GM18858 (cell line): ENCODE measurements at regions not wholly inside any gene's neighbourhood (a gene's known extent, or its start where the extent isn't known, plus 50 kb on each side); places are given as distances from the start of the nearest gene placed in this dataset.
"Not testable (repeated sequence)": the region's sequence is repeated elsewhere in the genome, so short reads cannot be mapped to it uniquely, and the experiment has no call there.

Experiments used
- ATAC-seq: cut with Tn5 transposase; IDR thresholded peaks from one replicate; pipeline ENCODE4 v1.9.1; 2021; ENCODE audit not compliant: unreplicated experiment

DNA sequence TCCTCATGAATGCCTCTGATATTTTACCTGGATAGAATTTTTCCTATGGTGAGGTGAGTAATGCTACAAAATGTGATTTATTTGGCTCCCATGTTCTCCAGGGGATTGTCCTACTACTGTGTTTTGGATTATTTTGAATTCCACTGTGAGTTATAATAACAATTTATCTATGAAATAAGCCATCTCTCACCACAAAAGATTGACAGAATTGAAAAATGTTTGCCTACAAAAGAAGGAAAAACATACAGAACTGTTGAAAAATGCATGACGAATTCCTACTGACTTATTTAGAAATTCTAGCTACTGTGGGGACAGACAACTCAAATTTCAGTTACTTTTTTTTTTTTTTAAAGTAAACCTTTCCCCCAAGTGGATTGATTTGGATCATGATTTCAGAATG is 463.7 kb upstream of the GRIN3A start:
- ATAC-seq = no peak

DNA sequence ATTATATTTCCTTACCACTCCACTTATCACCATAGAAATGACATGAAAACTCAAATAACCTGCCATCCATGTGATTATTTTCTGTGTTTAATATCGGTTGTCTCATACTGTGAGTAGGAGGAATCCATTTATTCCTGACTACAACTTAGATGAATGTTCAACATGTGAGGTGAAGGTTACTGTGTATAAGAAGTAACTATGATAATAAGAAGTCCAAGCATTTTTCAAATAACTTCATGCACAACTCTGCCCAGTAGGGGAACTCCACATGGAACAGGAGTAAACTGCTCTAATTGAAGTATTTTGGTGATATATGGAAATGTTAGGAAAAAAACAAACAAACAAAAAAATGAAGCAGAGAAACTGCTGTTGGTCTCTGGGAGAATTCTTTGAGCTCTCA is 447.5 kb upstream of the GRIN3A start:
- no peak for ATAC-seq

DNA sequence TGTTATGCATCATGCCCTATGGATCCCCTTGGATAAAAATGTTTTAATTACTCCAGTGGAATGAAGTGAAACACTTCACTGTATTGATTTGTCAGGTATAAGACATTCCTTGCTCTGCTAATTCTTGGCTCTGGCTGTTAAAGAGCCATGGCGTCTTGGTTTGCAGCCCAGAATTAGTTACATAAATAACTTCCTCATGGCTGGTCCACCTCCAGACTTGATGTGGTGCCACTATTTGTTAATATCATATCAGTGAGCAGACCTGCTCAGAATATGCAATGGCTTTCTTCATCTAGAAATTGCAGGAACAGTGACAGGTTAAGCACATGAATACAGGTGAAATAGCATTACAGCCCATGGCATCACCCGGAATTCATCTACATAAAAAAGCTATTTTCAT is 446.9 kb upstream of the GRIN3A start:
- no peak for ATAC-seq

DNA sequence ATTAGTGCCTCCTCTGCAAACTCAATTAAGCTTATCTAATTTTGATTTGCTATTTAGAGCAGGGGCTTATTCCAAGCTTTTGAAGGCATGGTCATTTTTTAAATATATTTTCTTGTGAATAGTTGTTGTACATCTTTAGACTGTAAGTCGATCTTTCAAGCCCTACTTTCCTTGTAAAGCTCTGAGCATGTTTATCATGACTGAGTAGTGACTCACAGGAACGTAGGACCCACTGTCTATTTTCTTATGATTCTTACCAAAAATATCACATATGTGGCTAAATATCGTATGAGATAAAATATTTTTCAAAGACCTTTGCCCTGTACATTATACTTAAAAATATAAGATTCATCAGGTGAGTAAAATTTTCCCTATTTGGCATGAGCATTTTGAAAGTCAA is 440.4 kb upstream of the GRIN3A start:
- ATAC-seq = no peak

DNA sequence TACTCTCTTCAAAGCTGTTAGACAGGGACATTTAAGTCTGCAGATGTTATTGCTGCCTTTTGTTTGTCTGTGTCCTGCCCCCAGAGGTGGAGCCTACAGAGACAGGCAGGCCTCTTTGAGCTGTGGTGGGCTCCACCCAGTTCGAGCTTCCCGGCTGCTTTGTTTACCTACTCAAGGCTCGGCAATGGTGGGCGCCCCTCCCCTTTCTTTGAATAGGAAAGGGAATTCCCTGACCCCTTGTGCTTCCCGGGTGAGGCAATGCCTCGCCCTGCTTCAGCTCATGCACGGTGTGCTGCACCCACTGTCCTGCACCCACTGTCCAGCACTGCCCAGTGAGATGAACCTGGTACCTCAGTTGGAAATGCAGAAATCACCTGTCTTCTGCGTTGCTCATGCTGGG is 435.8 kb upstream of the GRIN3A start:
- ATAC-seq = not testable (repeated sequence)

DNA sequence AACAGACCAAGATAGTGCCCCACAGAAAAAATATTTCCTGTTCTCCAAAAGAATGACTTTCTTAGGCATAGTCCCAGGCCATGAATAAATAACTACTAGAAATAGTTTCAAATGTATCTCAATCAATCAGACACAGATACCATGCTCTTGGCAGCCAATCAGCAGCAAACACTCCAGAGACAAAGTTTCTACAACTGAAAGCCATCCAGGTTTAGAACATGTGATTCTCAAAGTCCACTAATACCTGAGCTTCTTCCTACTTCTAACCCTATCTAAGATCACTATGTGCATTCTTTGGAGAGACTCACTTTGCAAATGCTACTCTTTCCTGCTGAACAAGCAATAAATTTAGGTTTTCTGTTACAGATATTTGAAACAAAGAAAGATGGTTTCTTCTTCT is 425.8 kb upstream of the GRIN3A start:
- no peak for ATAC-seq

DNA sequence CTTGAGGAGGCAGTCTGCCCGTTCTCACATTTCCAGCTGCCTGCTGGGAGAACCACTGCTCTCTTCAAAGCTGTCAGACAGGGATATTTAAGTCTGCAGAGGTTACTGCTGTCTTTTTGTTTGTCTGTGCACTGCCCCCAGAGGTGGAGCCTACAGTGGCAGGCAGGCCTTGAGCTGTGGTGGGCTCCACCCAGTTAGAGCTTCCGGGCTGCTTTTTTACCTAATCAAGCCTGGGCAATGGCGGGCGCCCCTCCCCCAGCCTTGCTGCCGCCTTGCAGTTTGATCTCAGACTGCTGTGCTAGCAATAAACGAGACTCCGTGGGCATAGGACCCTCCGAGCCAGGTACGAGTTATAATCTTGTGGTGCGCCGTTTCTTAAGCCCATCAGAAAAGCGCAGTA is 414.6 kb upstream of the GRIN3A start:
- not testable (repeated sequence) for ATAC-seq

DNA sequence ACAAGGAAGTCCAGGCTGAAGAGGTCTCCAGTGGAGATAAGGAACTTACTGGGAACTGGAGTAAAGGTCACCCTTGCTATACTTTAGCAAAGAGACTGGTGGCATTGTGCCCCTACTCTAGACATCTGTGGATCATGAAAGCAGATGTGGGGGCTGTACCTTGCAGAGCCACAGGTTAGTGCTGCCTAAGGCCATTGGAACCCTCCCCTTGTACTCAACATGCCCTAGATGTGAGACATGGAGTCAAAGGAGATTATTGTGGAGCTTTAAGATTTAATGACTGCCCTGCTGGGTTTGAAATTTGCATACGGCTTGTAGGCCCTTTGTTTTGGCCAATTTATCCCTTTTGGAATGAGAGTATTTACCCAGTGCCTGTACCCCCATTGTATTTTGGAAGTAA is 397.3 kb upstream of the GRIN3A start:
- ATAC-seq = no peak

DNA sequence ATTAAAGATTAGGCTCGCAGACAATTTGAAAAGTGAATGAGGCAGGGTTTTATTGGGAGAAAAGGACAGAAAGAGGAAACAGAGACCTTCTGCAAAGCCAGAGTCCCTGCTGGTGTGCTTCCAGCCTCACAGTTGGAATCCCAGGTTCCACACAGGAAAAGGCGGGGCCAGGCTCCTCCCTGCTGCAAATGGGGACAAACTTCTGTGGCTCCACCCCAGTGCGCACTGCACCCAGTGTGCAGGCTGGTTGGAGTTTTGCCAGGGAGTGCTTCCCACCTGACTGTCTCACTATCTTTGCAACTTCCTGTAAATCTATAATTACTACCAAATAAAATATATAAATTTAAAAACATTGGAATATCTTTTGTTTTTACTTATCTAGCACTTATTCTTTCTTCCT is 386.0 kb upstream of the GRIN3A start:
- ATAC-seq = no peak

DNA sequence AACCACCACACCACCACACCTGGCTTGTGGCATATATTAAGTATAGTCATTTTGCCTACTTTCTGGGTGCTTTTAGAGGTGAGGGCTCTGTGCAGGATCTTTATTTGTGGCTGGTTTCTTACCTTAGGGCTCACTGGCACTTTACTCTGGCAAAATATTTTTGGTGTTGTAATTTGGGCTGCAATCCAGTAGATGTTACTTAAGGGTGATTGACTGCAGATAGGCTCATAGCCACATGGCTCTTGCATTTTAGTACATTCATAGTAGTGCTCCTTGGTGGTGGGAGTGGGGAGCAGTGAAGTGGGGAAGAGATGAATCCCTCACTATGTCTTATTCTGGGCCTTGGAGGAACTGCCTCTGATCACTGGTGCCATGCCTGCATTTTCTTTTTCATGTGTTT is 376.1 kb upstream of the GRIN3A start:
- ATAC-seq = no peak

DNA sequence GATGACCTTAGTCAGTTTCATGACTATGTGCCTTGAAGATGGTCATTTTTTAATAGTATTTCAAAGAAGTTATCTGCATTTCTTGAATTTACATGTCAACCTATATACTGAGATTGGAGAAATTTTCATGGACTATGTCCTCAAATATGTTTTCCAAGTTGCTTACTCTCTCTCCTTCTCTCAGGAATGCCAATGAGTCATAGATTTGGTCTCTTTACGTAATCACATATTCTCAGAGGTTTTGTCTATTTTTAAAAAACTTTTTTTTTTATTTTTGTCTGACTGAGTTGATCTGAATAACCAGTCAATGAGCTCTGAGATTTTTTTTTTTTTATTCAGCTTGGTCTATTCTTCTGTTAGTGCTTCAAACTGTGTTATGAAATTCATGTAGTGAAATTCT is 374.7 kb upstream of the GRIN3A start:
- ATAC-seq = no peak

DNA sequence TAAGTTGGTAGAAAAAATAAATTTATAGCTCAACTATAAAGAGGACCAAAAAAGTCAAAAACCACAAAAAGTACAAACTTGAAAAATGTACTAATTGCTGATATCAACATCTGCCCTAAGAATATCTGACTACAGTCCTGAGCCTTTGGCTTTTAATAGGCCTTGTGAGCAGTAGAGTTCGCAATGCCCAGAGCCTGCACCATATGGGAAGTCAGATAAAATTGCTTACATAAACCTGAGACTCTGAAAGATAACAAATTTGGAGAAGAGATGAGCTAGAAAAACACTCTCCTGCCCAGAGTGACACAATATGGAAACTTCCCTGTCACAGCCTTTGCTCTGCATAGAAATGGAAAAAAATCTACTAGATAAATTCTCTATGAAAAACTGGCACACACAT is 368.0 kb upstream of the GRIN3A start:
- ATAC-seq = no peak

DNA sequence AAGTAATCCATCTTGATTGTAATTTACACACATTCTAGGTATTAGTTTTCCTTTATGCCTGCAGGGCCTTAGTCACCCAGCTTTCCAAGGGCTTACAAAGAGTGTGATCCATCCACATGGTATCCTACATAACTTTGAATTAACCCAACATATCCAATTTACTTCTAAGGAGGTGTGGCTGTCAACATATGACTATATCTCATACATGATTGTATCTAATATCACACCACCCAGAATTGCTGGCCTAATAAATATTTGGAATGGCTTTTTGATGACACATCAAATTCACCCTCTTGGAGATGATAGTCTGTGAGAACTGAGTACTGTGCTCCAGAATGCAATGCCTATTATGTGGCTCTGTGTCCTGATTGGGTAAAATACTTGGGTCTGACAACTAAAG is 363.3 kb upstream of the GRIN3A start:
- ATAC-seq = no peak

DNA sequence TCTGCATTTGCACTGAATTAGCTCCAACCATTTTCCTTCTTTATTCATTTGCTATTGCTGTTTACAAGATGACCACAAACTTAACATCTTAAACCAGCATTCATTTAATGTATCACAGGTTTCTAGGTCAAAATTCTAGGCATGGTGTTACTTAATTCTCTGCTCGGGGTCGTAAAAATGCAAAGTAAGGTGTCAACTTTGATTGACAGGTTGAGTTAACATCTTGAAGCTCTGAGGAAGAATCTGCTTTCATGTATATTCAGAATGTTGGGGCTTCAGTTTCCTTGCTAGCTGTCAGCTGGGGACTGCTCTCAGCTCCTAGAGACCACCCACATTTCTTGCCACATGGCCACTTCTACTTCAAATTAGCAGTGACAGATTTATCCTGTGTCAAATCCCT is 348.7 kb upstream of the GRIN3A start:
- no peak for ATAC-seq

DNA sequence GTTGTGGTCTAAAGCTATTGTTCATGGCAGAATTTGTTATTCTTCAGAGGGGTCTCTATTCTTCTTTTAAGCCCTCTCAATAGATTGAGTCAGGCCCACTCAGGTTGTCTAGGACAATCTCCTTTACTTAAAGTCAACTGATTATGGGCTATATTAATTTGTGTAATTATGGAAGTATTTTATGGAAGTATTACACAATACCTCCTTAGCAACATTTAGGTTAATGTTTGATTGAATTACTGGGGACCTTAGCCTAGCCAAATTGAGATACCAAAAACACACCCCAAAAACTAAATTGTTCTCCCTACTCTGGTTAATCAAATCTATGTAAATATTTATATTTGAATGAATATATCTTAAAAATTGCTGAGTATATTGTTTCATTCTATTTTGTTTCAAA is 347.1 kb upstream of the GRIN3A start:
- no peak for ATAC-seq

DNA sequence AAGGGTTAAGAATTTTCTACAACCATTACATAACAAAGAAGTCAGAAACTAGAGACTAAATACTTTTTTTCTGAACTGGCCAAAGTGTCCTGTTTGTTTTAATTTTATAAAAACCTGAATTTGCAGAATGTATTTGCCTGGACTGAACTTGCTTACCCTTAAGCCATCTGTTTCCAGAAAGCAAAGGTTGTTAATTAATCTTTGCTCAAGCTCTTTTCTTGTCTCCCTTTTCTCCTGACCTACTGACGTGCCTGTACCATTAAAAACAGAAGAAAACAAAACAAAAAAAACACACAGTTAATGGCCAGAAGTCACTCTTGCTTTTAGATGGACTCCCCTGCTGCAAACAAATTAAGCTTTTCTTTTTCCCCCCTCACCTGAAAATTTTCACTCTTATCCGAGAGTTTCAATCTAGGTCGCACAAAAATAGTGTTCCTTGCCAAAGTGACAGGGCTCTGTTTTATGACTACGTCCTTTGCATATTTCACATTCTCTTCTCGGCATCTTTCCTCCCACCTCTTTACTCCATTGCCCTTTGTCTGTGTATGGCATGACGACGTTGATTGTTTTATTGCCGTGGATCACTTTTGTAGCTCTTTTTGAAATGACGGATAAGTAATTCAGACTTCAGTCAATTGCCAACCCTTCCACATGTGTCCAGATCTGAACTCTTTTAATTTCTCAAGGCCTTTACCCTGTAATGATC is 333.8 kb upstream of the GRIN3A start:
- ATAC-seq = no peak

DNA sequence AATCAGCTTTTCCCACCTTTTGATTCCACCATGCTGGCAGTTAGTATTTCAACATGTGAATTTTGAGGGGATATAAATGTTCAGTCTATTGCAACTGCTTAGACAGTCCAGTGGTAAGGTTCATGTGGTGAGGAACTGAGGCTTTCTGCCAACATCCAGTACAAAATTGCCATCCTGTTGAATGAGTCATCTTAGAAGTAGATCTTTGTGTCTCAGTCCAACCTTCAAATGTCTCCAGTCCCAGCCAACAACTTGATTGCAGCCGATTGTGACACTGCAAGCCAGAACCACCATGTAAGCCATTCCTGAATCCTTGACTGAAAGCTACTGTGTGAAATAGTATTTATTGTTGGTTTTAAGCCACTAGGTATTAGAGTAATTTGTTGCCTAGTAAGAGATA is 331.5 kb upstream of the GRIN3A start:
- no peak for ATAC-seq

DNA sequence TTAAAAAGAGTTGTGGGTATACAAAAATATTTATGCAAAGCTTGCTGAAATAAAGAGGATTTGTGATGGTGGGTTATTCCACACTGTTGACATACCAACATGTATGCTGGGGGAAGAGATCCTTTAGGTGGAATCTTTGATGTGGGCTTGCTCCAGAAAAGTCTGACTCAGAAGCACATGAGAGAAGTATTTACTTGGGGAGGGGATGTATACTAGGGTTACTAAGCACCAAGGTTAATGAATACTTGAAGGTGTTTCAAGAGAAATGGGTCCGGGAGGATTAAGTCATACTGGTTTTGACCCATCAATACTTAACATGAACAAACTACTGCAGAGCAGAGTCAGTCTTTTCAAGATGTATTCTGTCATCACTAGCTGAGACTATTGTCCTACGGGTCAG is 316.4 kb upstream of the GRIN3A start:
- no peak for ATAC-seq

DNA sequence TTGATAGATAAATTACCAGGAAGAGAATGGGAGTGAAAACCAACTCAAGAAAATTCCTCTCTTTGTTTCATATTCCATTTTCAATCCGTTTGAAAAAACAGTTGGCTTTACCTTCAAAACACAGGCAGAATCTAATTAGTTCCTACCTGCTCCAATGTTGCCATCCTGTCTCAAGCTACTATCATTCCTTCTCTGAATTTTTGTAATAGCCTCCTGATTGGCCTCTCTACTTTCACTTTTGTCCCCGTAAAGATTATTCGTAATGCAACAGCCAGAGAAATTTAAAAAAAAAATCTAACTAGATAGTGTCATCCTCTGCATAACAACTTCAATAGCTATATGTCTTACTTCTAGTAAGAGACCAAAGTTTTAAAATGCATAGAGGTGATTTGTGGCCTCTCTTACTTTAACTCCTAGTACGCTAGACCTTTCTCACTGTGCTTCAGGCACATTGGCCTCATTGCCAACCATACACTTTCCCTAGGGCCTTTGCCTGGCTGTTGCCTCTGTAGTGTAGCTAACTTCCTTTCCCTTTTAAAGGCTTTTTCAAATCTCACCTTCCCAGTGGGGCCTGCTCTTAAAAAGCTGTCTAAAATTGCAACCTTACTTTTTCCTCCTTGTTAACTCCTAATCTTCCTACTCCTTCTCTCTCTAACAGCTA is 311.3 kb upstream of the GRIN3A start:
- ATAC-seq = no peak

DNA sequence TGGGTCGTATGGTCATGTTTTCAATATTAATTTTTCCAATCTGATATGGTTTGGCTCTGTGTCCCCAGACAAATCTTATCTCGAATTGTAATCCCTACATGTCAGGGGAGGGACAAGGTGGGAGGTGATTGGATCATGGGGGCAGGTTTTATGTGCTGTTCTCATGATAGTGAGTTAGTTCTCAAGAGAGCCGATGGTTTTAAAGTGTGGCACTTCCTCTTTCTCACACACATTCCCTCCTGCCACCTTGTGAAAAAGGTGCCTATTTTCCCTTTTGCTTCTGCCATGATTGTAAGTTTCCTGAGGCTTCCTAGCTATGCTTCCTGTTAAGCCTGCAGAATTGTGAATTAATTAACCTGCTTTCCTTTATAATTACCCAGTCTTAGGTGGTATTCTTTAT is 309.1 kb upstream of the GRIN3A start:
- ATAC-seq = no peak

DNA sequence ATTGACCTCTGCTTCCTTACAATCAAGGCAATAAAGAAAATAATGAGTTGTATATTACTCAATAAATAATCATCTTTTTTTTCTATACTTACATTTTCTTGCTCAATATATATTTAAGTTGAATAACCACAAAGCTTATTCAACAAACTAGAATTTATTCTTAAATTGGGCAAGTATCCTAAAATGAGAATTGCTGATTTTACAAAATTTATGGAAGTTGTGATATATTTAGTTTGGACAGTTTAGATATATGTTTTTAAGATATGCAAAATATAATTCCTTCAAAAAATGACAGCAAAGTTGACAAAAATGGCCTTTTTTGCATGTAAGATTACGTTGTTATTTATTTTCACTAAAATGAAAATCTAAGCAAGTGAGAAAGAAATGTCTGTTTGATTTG is 305.7 kb upstream of the GRIN3A start:
- ATAC-seq = no peak

DNA sequence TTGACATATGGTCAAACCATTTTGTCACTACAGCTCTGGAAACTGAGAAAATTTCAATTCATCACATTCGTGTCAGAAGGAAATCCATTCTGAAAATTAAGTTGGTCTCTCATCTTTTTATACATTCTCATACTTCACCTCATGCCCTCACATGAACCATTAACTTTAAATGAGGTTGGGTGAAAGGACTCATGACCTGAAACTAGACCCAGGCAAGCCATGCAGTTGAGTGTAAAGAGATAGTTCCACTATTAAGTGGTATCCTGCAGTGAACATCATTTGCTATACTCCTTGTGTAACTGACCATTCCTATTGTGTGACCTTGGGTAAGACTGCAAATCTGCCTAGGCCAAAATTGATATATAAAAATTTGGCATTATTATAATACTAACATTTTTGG is 299.6 kb upstream of the GRIN3A start:
- no peak for ATAC-seq

DNA sequence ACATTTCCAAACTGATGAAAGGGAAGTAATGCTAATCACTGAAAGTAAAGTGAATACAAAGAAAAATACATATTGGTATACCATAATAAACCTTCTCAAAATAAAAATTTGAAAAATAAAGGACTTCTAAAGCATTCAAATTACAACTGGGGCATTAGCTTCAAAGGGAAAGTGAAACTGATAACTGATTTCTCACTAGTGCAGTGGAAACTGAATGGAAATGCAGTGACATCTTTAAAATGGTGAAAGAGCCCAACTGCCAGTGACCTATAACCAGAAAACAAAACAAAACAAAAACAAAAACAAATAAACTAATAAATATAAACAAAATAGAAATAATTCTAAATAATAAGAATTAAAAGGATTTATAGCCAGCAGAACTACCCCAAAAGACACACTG is 297.5 kb upstream of the GRIN3A start:
- peak; percentile 88 for ATAC-seq
